K562 (cell line): ENCODE measurements at regions not wholly inside any gene's neighbourhood (a gene's known extent, or its start where the extent isn't known, plus 50 kb on each side); places are given as distances from the start of the nearest gene placed in this dataset.

Experiments used
- ATAC-seq: fragments of 200-7000 bp; cut with Tn5 transposase; 3 replicates; pipeline ENCODE4 v1.9.1; 2020; ENCODE audit warnings: moderate library complexity
- BruUV-seq: library from RNA; stranded (reverse); fragments of 400-500 nt; replicated peaks from 2 replicates; lab custom pipeline; 2021; lab: Mats Ljungman, UMichigan
- CTCF ChIA-PET: fragments of 300-600 bp; formaldehyde crosslinking; extraction: SDS; loops from one replicate; lab custom pipeline; 2021; ENCODE audit warnings: low intra/inter-chr PET ratio; lab: Yijun Ruan, JAX
- POLR2A ChIA-PET: fragments of 300-600, 350-650 bp; sonication (Branson Sonifier 250); formaldehyde crosslinking; extraction: SDS; loops from one replicate; lab custom pipeline; 2021; ENCODE audit warnings: antibody characterized with exemption, inconsistent platforms; lab: Yijun Ruan, JAX
- DNase-seq, 4 experiments: peaks; one replicate each; pipeline versions ENCODE4 v3.0.0 to v3.0.0-alpha.2; 2011 to 2018; ENCODE audit warnings: low spot score in 3 of 4, mixed read lengths in 3 of 4; ENCODE audit errors: extremely low read depth in 1 of 4
- FAIRE-seq: peaks from 2 replicates; lab custom pipeline; 2011; peaks lifted over from hg19 to GRCh38; lab: Jason Lieb, UNC
- H2AFZ ChIP-seq: 2 replicates; pipeline ENCODE4 v1.6.0; 2011; ENCODE audit warnings: low read depth, low read length, control low read depth, inconsistent platforms
- H3K27ac ChIP-seq: fragments of 200-600 bp; 3 replicates; pipeline ENCODE4 v1.8.0; 2011; ENCODE audit warnings: low read depth, mild to moderate bottlenecking, control low read depth, inconsistent platforms, low read length, moderate library complexity, mixed read lengths; ENCODE audit errors: extremely low read depth
- H3K27me3 ChIP-seq, 2 experiments: fragments of 300-600 bp in 1 of 2; 2 replicates in 1 of 2; 3 replicates in 1 of 2; pipeline versions ENCODE4 v1.6.0 to v1.8.0; 2011; ENCODE audit warnings: inconsistent platforms in 2 of 2, low read length in 2 of 2, mild to moderate bottlenecking in 1 of 2, mixed read lengths in 1 of 2, moderate library complexity in 1 of 2; ENCODE audit not compliant: control insufficient read depth in 2 of 2, insufficient read depth in 2 of 2
- H3K36me3 ChIP-seq: fragments of 300-600 bp; 3 replicates; pipeline ENCODE4 v1.8.0; 2011; ENCODE audit warnings: mild to moderate bottlenecking, low read length, inconsistent platforms; ENCODE audit not compliant: control insufficient read depth, insufficient read depth
- H3K4me1 ChIP-seq, 2 experiments: fragments of 200-600 bp in 1 of 2; replicated peaks in 1 of 2; 2 replicates in 1 of 2; 3 replicates in 1 of 2; pipeline versions ENCODE4 v1.5.1 to v1.8.0; 2011; ENCODE audit warnings: inconsistent platforms in 2 of 2, low read length in 2 of 2, mild to moderate bottlenecking in 1 of 2, mixed read lengths in 1 of 2, moderate library complexity in 1 of 2; ENCODE audit not compliant: control insufficient read depth in 2 of 2, insufficient read depth in 2 of 2
- H3K4me2 ChIP-seq: 2 replicates; pipeline ENCODE4 v1.6.1; 2011; ENCODE audit warnings: low read length, control low read depth, inconsistent platforms, mixed read lengths; ENCODE audit not compliant: insufficient read depth
- H3K4me3 ChIP-seq: fragments of 200-600 bp; sonication (generic), shearing (Covaris generic); 2 replicates; pipeline ENCODE4 v1.5.1; 2016; ENCODE audit warnings: control low read depth, inconsistent platforms
- H3K79me2 ChIP-seq: fragments of 200-600 bp; 3 replicates; pipeline ENCODE4 v1.8.0; 2011; ENCODE audit warnings: low read length, inconsistent platforms; ENCODE audit not compliant: control insufficient read depth, insufficient read depth
- H3K9ac ChIP-seq, 2 experiments: 2 replicates each; pipeline versions ENCODE4 v1.6.0 to v1.6.1; 2011; ENCODE audit warnings: low read depth in 2 of 2, low read length in 2 of 2, control low read depth in 1 of 2, inconsistent platforms in 1 of 2, mild to moderate bottlenecking in 1 of 2, mixed read lengths in 1 of 2; ENCODE audit not compliant: insufficient read depth in 1 of 2
- H3K9me1 ChIP-seq: one replicate; pipeline ENCODE4 v1.6.0; 2011; ENCODE audit warnings: inconsistent platforms, mild to moderate bottlenecking, low read length, moderate library complexity; ENCODE audit not compliant: control insufficient read depth, insufficient read depth
- H3K9me3 ChIP-seq: replicated peaks from 2 replicates; pipeline ENCODE4 v1.5.1; 2011; ENCODE audit warnings: low read depth, low read length, inconsistent platforms; ENCODE audit not compliant: control insufficient read depth, insufficient read depth
- H4K20me1 ChIP-seq: replicated peaks from 2 replicates; pipeline ENCODE4 v1.6.1; 2011; ENCODE audit warnings: low read length, inconsistent platforms, mixed read lengths; ENCODE audit not compliant: control insufficient read depth, insufficient read depth
- NR3C1 ChIP-seq: sonication (generic); formaldehyde crosslinking; IDR thresholded peaks from 2 replicates; pipeline ENCODE4 v1.8.1; 2022; ENCODE audit warnings: missing genetic modification reagents
- PATZ1 ChIP-seq: fragments of 250-450 bp; sonication (Bioruptor Pico); IDR thresholded peaks from 2 replicates; pipeline ENCODE4 v1.5.0; 2020; ENCODE audit warnings: mild to moderate bottlenecking, borderline replicate concordance
- TRIM28 ChIP-seq: fragments of 450-650 bp; IDR thresholded peaks from 2 replicates; pipeline ENCODE4 v1.6.1; 2017
- ZNF133 ChIP-seq: fragments of 250-450 bp; sonication (Bioruptor Pico); IDR thresholded peaks from 2 replicates; pipeline ENCODE4 v1.4.0; 2020; ENCODE audit warnings: mild to moderate bottlenecking
- whole genome bisulfite sequencing: fragments of 100-300 bp; shearing (Covaris generic); methylation state at CpG from one replicate; pipeline ENCODE4 v1.1.6; 2016; ENCODE audit warnings: low coverage, mixed read lengths; ENCODE audit not compliant: insufficient coverage; ENCODE audit errors: missing lambda C conversion rate; 5-methylcytosine and 5-hydroxymethylcytosine counted together
- in situ Hi-C: fragments of 300-500 bp; cut with MboI; formaldehyde crosslinking; loops from 4 replicates; pipeline ENCODE4 v1.15.0; 2018; ENCODE audit warnings: inconsistent platforms, mixed read lengths
- intact Hi-C: fragments of 100-400 bp; cut with micrococcal nuclease; formaldehyde crosslinking; loops from 2 replicates; pipeline ENCODE4 v1.14.2; 2022

- no peak for FAIRE-seq
Measured at GRCh38 chr3:26840272-26840870, 217.8 kb downstream of the LRRC3B start.

GRCh38 chr3:26845194-26845593 is 222.6 kb downstream of the LRRC3B start:
- Histone ChIP-seq H3K4me1 (no peaks in the 10 kb centered on the region), H3K36me3 (no peaks in the 10 kb centered on the region), H3K79me2 (no peaks in the 10 kb centered on the region), H4K20me1 (no peaks in the 10 kb centered on the region), H3K4me2 (no peak overlapping the region), H3K27me3 (no peaks in the 10 kb centered on the region), H3K27ac (no peak overlapping the region), H2AFZ (no peak overlapping the region), H3K9me1 (no peaks in the 10 kb centered on the region), H3K9me3 (no peaks in the 10 kb centered on the region), H3K4me3 (no peak overlapping the region), H3K9ac (no peak overlapping the region)
- TF ChIP-seq PATZ1 (CRISPR knock-in tag) (no peak), ZNF133 (CRISPR knock-in tag) (no peak), TRIM28 (no peak)
- BruUV-seq: no TSS peak
- DNase-seq (no peak), ATAC-seq (no peak), FAIRE-seq (no peak)
- intact Hi-C loops (no loop called here), in situ Hi-C loops (no loop called here)
- POLR2A ChIA-PET: no interaction called here
- 5% methylated on average over 3 of the region's 3 CpGs for WGBS
- CTCF ChIA-PET: no interaction called here

More at GRCh38 chr3:26840272-26840870, 217.8 kb downstream of the LRRC3B start:
- DNase-seq (no peak), ATAC-seq (no peak)
- no peaks in the 10 kb centered on the region for H3K27me3 ChIP-seq
- no peak overlapping the region for H3K4me2 ChIP-seq
- in situ Hi-C loops: no loop called here
- H3K27ac ChIP-seq: no peak overlapping the region
- BruUV-seq: no TSS peak
- no peaks in the 10 kb centered on the region; the same call in 1 of the 2 replicates for H3K9me3 ChIP-seq
- H3K9ac ChIP-seq: no peak overlapping the region
- intact Hi-C loops: no loop called here
- H3K4me1 ChIP-seq: no peaks in the 10 kb centered on the region
- no peaks in the 10 kb centered on the region for H3K9me1 ChIP-seq
- H3K36me3 ChIP-seq: no peaks in the 10 kb centered on the region
- WGBS: 13% methylated on average over 1 of the region's 1 CpG
- H3K79me2 ChIP-seq: no peaks in the 10 kb centered on the region
- no peak overlapping the region for H2AFZ ChIP-seq
- ChIA-PET CTCF (no interaction called here), POLR2A (no interaction called here)
- no peaks in the 10 kb centered on the region for H4K20me1 ChIP-seq
- H3K4me3 ChIP-seq: no peak overlapping the region
- no peak for TF ChIP-seq NR3C1 (CRISPR knock-in tag)
